GM18502 (cell line): ENCODE measurements at regions not wholly inside any gene's neighbourhood (a gene's known extent, or its start where the extent isn't known, plus 50 kb on each side); places are given as distances from the start of the nearest gene placed in this dataset.
"Not testable (repeated sequence)": the region's sequence is repeated elsewhere in the genome, so short reads cannot be mapped to it uniquely, and the experiment has no call there.

Experiments
- ATAC-seq: cut with Tn5 transposase; IDR thresholded peaks from one replicate; pipeline ENCODE4 v1.9.1; 2021; ENCODE audit warnings: mild to moderate bottlenecking; ENCODE audit not compliant: unreplicated experiment, poor library complexity

DNA sequence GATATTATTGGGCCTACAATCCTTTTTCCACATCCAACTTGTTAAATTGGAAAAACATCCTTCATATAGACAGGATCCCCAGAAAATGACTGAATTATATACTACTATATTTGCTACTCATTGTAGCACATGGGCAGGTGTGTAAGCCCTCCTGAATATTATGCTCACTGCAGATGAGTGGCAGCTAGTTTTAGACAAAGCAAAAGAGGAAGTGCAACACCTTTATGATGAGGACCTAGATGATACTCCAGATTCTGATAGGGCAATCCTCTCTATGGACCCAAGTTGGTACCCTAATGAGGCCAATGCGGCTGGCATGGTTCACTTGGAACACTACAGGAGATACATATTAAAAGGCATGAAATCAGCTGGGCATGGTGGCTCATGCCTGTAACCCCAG lies 119.1 kb upstream of the PLCL2 start:
- peak; percentile 48 for ATAC-seq

DNA sequence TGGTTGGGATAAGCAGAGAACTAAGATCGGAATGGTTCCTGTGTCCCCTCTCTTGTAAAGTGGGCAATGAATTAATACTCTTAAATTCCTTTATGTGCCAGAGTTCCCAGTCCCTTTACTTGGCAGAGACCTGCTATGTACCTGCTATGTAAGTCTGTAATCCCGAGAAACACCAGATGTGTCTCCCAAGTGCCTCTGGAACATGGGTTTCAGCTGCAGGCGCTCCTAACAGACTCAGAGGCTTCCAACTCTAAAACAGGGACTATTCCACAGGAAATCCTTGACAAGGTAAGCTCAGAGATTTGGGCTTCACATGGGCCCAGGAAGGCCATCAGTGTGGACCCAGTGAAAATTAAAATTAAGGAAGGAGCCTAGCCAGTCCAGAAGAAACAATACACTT lies 117.7 kb upstream of the PLCL2 start:
- no peak for ATAC-seq

DNA sequence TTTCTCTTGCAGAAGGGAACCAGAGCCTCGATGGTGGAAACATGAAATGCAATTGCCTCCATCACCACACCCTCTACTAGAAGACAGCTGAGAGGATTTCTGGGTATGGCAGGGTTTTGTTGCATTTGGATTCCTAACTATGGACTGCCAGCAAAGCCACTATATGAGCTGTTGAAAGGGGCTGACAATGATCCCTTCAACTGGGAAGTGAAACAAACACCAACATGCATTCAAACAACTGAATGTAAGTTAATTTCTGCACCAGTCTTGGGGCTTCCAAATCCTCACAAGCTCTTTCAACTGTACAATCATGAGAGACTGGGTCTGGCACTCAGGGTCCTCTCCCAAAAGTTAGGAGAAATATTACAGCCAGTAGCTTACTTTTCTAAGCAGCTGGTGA lies 116.7 kb upstream of the PLCL2 start:
- ATAC-seq = no peak

DNA sequence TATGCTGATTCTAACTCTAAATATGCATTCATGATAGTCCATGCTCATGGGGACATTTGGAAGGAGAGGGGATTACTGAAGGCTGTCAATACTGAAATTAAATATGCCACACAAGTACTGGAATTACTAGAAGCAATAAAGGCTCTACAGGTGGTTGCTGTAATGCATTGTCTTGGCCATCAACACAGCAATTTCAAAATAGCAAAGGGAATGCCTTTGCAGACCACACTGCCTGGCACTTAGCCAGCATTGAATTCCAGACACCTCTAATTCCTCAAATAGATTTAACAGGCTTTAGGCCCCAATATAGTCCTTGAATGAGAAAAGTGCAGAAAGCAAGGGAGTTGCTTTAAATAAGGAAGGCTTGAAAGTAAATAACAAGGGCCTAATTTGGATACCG lies 115.8 kb upstream of the PLCL2 start:
- ATAC-seq = no peak

DNA sequence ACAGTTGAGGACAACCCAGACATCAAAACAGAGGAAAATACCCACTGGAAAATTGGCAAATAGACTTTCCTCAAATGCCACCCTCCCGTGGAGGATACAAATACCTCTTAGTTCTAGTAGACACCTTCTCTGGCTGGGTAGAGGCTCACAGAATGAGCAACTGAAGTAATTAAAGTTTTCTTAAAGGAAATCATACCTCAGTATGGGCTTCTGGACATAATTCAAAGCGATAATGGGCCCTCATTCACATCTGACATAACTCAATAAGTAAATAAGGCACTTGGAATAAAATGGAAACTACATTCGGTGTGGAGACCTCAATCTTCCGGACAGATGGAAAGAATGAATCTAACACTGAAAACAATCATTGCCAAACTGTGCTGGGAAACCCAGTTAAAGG lies 115.2 kb upstream of the PLCL2 start:
- no peak for ATAC-seq

DNA sequence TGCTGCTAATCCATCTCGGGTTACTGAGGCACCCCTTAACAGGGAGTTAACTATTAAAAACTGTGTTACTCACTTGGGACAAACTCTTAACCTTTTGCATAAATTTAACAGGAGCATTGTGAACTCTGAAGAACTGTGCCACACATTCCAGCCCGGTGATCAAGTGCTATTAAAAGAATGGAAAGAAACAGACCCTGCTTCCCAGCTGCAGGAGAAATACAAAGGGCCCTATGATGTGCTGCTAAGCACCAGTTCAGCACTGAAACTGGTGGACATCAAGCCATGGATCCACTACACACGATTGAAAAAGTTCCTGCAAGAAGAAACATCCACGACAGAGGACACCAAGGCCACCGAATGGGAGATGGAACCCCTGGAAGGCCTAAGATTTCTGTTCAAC lies 114.7 kb upstream of the PLCL2 start:
- no peak for ATAC-seq

DNA sequence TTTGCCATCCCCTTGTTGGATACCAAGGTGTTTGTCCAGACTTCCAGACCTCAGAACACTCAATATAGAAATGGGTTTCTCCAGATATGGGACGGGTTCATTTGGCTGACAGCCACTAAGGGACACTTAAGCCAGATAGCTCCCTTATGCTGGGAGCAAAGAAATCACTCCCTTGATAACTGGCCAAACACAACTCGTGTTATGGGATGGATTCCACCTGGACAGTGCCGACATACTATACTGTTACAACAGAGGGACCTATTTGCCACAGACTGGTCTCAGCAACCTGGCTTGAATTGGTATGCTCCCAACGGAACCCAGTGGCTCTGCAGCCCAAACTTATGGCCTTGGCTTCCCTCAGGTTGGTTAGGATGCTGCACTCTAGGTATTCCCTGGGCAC lies 114.0 kb upstream of the PLCL2 start:
- ATAC-seq = no peak

DNA sequence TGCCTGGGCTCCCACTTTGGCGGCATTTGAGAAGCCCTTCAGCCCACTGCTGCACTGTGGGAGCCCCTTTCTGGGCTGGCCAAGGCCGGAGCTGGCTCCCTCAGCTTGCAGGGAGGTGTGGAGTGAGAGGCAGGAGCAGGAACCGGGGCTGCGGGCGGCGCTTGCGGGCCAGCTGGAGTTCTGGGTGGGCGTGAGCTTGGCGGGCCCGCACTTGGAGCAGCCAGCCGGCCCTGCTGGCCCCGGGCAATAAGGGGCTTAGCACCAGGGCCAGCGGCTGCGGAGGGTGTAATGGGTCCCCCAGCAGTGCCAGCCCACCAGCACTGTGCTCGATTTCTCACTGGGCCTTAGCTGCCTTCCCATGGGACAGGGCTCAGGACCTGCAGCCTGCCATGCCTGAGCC lies 111.2 kb upstream of the PLCL2 start:
- ATAC-seq = not testable (repeated sequence)

DNA sequence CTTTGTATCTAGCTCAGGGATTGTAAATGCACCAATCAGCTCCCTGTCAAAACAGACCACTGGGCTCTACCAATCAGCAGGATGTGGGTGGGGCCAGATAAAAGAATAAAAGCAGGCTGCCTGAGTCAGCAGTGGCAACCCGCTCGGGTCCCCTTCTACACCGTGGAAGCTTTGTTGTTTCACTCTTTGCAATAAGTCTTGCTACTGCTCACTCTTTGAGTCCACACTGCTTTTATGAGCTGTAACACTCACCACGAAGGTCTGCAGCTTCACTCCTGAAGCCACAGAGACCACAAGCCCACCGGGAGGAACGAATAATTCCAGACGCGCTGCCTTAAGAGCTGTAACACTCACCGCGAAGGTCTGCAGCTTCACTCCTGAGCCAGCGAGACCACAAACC lies 110.2 kb upstream of the PLCL2 start:
- not testable (repeated sequence) for ATAC-seq

DNA sequence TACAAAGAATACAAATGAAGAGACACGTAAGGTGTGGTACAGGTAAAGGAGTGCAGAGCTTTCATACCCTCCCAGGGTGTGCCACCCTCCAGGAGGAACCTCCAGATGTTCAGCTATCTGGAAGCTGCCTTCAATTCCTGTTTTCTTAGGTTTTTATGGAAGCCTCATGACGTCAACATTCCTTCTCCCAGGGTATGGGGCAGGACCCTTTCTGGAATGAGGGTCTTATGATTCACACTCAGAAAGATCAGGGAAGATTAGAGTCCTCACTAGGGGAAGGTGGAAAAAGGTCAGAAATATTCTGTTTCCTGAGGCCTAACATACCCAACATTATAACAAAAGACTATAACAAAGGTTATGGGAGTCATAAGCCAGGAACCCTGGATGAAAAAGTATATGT lies 99.8 kb upstream of the PLCL2 start:
- no peak for ATAC-seq

DNA sequence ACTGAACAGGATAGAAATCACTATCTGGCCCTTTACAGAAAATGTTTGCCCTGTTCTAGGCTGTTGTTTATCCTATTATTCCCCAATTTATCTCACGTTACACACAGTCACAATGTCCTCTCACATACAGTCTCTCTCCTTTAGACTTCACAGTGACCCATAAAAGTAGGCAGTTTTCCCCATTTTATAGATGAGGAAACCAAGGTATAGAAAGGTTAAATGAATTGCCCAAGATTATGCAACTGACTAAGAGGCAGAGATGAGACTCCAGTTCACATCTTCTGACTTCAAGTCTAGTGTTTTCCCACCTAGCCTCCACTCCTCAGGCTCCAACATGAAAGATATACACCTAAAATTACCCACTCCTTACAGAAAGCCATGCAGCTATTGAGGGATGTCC lies 99.3 kb upstream of the PLCL2 start:
- ATAC-seq = no peak

DNA sequence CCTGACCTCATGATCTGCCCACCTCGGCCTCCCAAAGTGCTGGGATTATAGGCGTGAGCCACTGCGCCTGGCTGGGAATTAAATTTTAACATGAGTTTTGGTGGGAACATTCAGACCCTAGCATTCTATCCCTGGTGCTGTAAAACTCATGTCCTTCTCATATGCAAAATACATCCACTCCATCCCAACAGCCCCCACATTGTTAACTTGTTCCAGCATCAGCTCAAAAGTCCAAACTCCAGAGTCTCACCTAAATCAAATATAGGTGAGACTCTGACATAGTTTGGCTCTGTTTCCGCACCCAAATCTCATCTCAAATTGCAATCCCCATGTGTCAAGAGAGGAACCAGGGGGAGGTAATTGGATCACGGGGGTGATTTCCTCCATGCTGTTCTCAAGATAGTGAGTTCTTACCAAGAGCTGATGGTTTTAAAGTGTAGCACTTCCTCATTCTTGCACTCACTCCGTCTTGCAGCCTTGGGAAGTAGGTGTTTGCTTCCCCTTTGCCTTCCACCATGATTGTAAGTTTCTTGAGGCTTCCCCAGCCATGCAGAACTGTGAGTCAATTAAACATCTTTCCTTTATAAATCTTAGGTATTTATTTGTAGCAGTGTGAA lies 96.2 kb upstream of the PLCL2 start:
- no peak for ATAC-seq

DNA sequence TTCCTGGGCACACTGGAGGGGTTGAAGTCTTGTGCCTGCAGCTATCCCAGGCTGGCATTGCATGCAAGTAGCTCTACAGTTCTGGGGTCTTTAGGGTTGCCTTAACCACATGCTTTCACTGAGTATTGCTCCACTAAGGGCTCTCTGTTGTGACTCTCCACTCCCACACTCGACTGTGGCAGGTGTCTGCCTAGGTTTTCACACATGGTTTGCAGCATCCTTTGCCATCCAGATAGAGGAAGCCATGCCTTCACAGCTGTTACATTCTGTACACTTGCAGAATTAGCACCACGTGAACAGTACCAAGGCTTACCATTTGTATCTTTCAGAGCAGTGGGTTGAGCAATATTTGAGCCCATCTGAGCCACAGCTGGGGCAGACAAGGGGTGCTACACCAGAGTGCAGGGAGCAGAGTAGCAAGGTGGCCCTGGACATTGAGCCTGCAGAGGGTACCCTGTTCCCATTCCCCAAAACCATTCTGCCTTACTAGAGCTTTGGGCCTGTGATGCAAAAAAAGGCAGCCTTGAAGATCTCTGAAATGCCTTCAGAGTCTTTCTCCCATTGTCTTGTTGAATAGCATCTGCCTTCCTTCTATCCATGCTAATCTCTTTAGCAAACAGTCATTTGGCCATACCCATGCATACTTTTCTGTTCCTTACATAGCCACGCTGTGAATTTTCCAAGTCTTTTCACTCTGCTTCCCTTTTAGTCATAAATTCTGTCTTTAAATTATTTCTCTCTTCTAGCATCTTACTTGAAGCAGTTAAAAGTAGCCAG lies 95.2 kb upstream of the PLCL2 start:
- no peak for ATAC-seq

DNA sequence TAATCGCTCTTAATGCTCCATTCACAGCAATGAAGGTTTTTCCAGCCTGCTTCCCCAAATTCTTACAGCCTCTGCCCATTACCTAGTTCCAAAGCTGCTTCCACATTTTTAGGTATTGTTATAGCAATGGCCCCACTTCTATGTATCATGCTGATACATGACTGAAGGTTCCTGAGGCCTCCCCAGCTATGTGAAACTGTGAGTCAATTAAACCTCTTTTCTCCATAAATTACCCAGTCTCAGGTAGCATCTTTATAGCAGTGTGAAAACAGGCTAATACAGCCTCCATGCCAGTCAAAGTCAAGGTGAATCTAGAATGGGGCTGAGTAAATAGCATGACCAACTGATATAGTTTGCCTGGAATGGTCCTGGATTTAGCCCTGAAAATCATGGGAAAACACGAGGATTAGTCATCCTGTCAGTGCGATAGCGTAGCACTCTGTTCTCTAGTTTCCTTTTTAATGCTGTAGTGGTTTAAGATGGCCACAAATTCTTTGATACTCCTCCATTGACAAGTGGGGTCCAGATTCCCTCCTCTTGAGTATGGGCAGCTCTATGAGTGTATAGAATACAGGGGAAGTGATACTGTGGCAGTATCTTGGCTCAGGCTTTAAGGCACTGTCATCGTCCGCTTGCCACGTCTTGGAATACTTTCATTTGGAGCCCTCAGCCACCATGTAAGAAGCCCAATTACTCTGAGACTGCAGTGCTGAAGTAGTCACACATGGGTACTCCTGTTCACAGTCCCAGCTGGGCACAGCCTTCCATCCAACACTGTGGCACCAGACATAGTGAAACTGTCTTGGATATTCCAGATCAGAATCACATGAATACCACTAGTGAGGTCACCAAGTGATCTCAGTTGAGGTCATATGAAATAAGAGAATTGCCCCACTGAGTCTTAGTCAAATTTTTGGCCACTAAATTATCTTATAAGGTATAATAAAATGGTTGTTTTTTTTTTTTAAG lies 94.0 kb upstream of the PLCL2 start:
- ATAC-seq = no peak

DNA sequence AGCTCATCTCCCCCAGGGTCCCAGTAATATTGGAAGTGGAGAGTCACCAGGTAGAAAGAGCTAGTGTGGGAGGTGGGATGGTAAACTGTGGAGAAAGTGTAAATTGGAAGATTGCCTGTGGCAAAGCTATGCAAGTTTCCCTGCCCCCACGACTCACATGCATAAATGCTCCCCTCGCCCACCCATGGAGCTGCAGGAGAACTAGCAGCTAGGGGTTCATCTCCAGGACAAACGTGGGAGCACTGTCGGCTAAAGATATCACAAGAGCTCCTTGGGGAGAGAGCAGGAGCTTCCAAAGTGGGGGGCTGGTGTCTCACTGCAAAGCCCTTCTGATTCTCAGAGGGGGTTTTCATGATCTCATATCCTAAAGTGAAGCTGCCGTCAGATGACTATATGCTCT lies 91.4 kb upstream of the PLCL2 start:
- ATAC-seq = no peak

DNA sequence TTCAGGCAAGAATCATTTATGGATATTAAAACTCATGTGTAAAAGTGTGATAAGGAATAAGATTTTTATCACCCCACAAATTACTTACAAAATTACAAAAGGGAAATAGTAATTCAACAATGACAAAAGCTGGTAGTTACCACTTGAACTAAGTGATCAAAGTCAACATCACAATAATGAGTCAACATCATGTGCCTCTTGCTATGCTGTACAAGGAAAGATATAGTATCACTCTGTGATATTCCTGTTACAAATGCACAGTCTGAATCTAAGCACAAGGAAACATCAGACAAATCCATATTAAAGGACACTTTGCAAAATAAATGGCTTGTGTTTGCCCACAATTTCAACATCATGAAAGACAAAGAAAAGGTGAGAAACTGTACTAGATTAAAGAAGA lies 90.5 kb upstream of the PLCL2 start:
- no peak for ATAC-seq

DNA sequence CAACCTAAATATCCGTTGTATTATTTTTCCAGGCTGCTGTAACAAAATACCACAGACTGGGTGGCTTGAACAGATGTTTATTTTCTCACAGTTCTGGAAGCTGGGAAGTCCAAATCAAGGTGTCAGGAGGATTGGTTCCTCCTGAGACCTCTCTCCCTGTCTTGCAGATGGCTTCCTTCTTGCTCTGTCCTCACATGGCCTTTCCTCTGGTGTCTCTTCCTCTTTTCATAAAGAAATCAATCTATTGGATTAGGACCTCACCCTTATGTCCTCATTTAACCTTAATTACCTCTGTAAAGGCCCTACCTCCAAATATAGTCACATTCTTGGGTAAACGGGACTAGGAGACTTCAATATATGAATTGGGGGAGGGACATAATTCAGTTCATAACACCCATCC lies 89.2 kb upstream of the PLCL2 start:
- ATAC-seq = no peak

DNA sequence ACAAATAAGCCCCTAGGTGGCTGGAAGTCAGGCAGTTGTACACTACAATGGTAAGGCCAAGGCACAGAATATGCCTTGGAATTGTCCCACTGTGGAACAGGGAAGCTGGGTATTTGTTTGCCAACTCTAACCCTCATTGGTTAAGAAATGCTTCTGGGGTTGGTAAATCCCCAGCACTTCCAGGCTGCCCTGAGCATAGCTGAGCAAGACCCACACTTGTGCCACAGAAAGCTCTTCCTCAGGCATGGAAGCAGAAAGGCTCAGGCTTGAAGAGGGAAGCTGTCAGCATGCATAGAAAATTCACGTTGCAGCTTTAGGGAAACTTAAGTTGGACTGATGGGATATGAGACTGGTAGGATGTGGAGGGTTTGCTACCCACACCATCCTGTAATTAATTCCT lies 86.9 kb upstream of the PLCL2 start:
- ATAC-seq = no peak

DNA sequence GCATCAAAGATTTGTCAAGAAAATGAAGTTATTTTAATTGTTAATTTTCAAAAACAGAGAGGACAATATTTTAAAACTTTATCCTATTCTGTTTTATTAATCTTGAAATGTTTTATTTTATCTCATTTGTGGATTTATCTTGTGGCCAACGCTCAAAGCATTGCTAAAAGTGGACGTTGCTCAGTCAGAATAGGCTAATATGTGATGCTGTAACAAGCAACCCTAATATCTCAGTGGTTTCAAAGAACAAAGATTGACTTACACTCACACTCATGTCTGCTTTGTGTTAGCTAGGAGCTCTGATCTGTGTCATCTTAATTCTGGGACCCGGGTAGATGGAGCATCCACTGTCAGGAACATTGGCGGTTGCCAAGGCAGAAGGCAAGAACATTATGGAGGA lies 86.0 kb upstream of the PLCL2 start:
- no peak for ATAC-seq

DNA sequence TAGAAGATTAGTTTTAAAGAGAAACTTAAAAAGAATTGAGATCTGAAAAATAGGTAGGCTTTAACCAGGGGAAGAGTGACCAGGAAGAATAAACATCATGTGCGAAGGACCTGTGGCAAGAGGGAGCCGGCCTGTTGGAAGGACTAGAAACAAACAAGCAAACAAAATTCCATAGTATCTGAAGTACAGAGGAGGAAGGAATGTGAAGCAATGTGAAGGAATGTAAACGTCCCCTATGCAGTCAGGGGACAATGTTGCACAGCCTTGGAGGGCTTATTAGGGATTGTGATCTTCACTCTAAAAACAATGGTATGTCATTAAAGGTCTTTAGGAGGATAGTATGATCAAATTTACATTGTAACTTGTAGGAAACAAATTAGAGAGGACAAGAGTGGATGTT lies 84.4 kb upstream of the PLCL2 start:
- ATAC-seq = no peak

DNA sequence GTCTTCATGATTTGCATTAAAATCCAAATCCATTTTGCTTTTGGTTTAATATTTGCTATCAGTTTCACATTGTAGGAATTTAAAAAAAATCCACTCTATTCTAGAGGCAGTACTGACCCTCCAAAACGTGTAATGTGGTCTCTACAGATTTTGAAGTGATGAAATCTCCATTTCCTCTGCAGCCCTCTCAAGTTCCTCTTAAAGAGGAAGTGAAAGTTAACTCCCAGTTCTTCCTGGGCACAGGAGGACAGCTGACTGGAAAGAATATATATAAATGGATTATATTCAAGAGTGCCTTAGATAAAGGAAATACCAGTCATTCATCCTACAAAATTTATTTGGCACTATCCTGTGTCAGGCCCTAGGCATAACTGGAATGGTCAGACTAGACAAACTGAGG lies 83.5 kb upstream of the PLCL2 start:
- no peak for ATAC-seq
